ENCODE measurements at regions not wholly inside any gene's neighbourhood (a gene's known extent, or its start where the extent isn't known, plus 50 kb on each side); places are given as distances from the start of the nearest gene placed in this dataset.
"Not testable (repeated sequence)": the region's sequence is repeated elsewhere in the genome, so short reads cannot be mapped to it uniquely, and the experiment has no call there.

DNA sequence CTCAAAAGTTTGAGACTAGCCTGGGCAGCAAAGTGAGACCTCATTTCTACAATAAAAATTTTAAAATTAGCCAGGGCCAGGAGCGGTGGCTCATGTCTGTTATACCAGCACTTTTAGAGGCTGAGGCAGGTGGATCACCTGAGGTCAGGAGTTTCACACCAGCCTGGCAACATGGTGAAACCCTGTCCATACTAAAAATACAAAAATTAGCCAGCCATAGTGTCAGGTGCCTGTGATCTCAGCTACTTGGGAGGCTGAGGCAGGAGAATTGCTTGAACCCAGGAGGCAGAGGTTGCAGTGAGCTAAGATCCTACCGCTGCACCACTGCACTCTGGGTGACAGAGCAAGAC lies 85.1 kb upstream of the MAP4 start:
- DNase-seq; H3K36me3 ChIP-seq (ENCODE audit: low read depth); H3K4me1 ChIP-seq (ENCODE audit: low read depth); H3K9me3 ChIP-seq; intact Hi-C loops (cut with DNase I, micrococcal nuclease); H3K4me3 ChIP-seq; ATAC-seq: not testable (repeated sequence)

- no peaks in the 10 kb centered on the region for H3K9me3 ChIP-seq
- peaks cover 3% of the 10 kb centered on the region for H3K36me3 ChIP-seq (ENCODE audit: low read depth)
- intact Hi-C loops (cut with DNase I, micrococcal nuclease), result no loop called here
- H3K4me1 ChIP-seq (ENCODE audit: low read depth), result peaks cover 9% of the 10 kb centered on the region
- TF ChIP-seq, protein P1, sequence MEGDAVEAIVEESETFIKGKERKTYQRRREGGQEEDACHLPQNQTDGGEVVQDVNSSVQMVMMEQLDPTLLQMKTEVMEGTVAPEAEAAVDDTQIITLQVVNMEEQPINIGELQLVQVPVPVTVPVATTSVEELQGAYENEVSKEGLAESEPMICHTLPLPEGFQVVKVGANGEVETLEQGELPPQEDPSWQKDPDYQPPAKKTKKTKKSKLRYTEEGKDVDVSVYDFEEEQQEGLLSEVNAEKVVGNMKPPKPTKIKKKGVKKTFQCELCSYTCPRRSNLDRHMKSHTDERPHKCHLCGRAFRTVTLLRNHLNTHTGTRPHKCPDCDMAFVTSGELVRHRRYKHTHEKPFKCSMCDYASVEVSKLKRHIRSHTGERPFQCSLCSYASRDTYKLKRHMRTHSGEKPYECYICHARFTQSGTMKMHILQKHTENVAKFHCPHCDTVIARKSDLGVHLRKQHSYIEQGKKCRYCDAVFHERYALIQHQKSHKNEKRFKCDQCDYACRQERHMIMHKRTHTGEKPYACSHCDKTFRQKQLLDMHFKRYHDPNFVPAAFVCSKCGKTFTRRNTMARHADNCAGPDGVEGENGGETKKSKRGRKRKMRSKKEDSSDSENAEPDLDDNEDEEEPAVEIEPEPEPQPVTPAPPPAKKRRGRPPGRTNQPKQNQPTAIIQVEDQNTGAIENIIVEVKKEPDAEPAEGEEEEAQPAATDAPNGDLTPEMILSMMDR (IDR thresholded peaks at IDR 0.05), result no peak
- DNase-seq (no peak), ATAC-seq (no peak)
- H3K4me3 ChIP-seq, result no peak overlapping the region
Observed at GRCh38 chr3:48092270-48092669, 76.1 kb upstream of the MAP4 start.

GRCh38 chr3:48090166-48090939 lies 74.1 kb upstream of the MAP4 start:
- TF ChIP-seq, protein P1 (IDR thresholded peaks at IDR 0.05), result no peak
- Histone ChIP-seq H3K4me1 (ENCODE audit: low read depth) (peaks cover 17% of the 10 kb centered on the region), H3K9me3 (no peaks in the 10 kb centered on the region), H3K36me3 (ENCODE audit: low read depth) (peaks cover 3% of the 10 kb centered on the region), H3K4me3 (no peak overlapping the region)
- ATAC-seq (no peak), DNase-seq (no peak)
- intact Hi-C loops (cut with DNase I, micrococcal nuclease), result no loop called here

GRCh38 chr3:48088749-48089466 lies 72.7 kb upstream of the MAP4 start:
- Histone ChIP-seq H3K36me3 (ENCODE audit: low read depth) (peaks cover 3% of the 10 kb centered on the region), H3K9me3 (no peaks in the 10 kb centered on the region), H3K4me1 (ENCODE audit: low read depth) (peaks cover 17% of the 10 kb centered on the region), H3K4me3 (peak overlapping the region; percentile 81)
- TF ChIP-seq, protein P1 (IDR thresholded peaks at IDR 0.05), result no peak
- intact Hi-C loops (cut with DNase I, micrococcal nuclease), result no loop called here
- DNase-seq, result peak; percentile 98 to 99 (median 98)
- peak; percentile 95 for ATAC-seq

GRCh38 chr3:48088056-48088748 lies 72.0 kb upstream of the MAP4 start:
- Histone ChIP-seq H3K9me3 (no peaks in the 10 kb centered on the region), H3K4me1 (ENCODE audit: low read depth) (peaks cover 17% of the 10 kb centered on the region), H3K36me3 (ENCODE audit: low read depth) (peaks cover 3% of the 10 kb centered on the region), H3K4me3 (peak overlapping the region; percentile 81)
- DNase-seq (no peak), ATAC-seq (peak; percentile 2)
- intact Hi-C loops (cut with DNase I, micrococcal nuclease), result no loop called here
- TF ChIP-seq, protein P1 (IDR thresholded peaks at IDR 0.05), result no peak

DNA sequence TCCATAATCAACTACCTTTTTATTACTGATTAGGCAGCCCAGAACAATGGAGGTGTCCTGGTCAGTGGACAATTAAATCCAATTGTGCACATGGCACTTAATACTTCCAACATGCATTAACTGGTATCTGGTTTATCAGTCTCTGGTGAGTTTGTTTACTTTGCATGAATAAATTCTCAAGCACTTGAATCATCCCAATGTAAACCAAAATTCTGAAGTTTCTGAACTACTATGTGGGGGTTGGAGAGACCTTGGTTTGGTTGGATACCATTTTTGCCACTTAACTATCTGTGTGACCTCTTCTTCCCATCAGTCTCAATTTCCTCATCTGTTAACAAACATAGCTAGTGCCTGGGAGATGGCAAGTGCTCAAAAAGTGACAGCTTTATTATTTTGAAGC lies 70.5 kb upstream of the MAP4 start:
- ATAC-seq (no peak), DNase-seq (no peak)
- peaks cover 17% of the 10 kb centered on the region for H3K4me1 ChIP-seq (ENCODE audit: low read depth)

More for the DNA sequence above, 70.5 kb upstream of the MAP4 start:
- intact Hi-C loops (cut with DNase I, micrococcal nuclease), result no loop called here
- TF ChIP-seq, protein P1 (IDR thresholded peaks at IDR 0.05), result no peak
- Histone ChIP-seq H3K9me3 (no peaks in the 10 kb centered on the region), H3K36me3 (ENCODE audit: low read depth) (peaks cover 3% of the 10 kb centered on the region), H3K4me3 (no peak overlapping the region)

Data from mucosa of descending colon (tissue), 3 donors.